ENCODE measurements at regions not wholly inside any gene's neighbourhood (a gene's known extent, or its start where the extent isn't known, plus 50 kb on each side); places are given as distances from the start of the nearest gene placed in this dataset.

DNA sequence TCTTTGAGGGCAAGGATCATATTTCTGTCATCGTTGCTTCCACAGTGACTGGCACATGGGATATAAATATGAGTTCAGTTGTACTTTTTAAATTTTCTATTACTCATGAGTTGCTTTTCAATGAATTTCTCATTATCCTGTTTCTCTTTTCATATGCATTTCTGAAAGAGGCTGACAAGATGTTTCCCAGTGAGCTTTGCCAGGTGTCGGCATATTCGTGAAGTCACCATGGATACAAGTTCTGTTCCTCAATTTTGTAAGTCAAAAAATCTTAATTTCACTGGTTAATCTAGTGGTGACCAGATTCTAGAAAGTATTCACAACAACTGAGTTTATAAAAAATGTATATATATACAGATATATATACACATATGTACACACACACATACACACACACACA, 55.7 kb upstream of the GNAI1 start:
- no peak for TF ChIP-seq POLR2A (IDR thresholded peaks at IDR 0.05)
- TF ChIP-seq, protein P1, sequence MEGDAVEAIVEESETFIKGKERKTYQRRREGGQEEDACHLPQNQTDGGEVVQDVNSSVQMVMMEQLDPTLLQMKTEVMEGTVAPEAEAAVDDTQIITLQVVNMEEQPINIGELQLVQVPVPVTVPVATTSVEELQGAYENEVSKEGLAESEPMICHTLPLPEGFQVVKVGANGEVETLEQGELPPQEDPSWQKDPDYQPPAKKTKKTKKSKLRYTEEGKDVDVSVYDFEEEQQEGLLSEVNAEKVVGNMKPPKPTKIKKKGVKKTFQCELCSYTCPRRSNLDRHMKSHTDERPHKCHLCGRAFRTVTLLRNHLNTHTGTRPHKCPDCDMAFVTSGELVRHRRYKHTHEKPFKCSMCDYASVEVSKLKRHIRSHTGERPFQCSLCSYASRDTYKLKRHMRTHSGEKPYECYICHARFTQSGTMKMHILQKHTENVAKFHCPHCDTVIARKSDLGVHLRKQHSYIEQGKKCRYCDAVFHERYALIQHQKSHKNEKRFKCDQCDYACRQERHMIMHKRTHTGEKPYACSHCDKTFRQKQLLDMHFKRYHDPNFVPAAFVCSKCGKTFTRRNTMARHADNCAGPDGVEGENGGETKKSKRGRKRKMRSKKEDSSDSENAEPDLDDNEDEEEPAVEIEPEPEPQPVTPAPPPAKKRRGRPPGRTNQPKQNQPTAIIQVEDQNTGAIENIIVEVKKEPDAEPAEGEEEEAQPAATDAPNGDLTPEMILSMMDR (IDR thresholded peaks at IDR 0.05): no peak

All from Peyer's patch (tissue), 4 donors.